ENCODE measurements at regions not wholly inside any gene's neighbourhood (a gene's known extent, or its start where the extent isn't known, plus 50 kb on each side); places are given as distances from the start of the nearest gene placed in this dataset.
"Not testable (repeated sequence)": the region's sequence is repeated elsewhere in the genome, so short reads cannot be mapped to it uniquely, and the experiment has no call there.

GRCh38 chr7:32762206-32762924 lies 129.2 kb downstream of the KBTBD2 start:
- DNase-seq, result not testable (repeated sequence)

- no peak for DNase-seq
Observed at GRCh38 chr7:32761451-32762205, 129.9 kb downstream of the KBTBD2 start.

GRCh38 chr7:32760755-32761154 lies 130.8 kb downstream of the KBTBD2 start:
- not testable (repeated sequence) for DNase-seq

- not testable (repeated sequence) for DNase-seq
Observed at GRCh38 chr7:32759859-32760258, 131.7 kb downstream of the KBTBD2 start.

GRCh38 chr7:32753872-32754271 lies 137.7 kb downstream of the KBTBD2 start:
- not testable (repeated sequence) for DNase-seq

- not testable (repeated sequence) for DNase-seq
Observed at GRCh38 chr7:32748337-32748736, 143.2 kb downstream of the KBTBD2 start.

- DNase-seq, result not testable (repeated sequence)
Observed at GRCh38 chr7:32747443-32748148, 144.0 kb downstream of the KBTBD2 start.

- not testable (repeated sequence) for DNase-seq
Observed at GRCh38 chr7:32741853-32742476, 149.6 kb downstream of the KBTBD2 start.

- peak; percentile 19 for DNase-seq
Observed at GRCh38 chr7:32739749-32740148, 151.8 kb downstream of the KBTBD2 start.

GRCh38 chr7:32738390-32738789 lies 153.2 kb downstream of the KBTBD2 start:
- not testable (repeated sequence) for DNase-seq

- not testable (repeated sequence) for DNase-seq
Observed at GRCh38 chr7:32732767-32733166, 158.8 kb downstream of the KBTBD2 start.

GRCh38 chr7:32729335-32729675 lies 162.3 kb downstream of the KBTBD2 start:
- peak; percentile 36 for DNase-seq

- DNase-seq, result peak; percentile 60
Observed at GRCh38 chr7:32728412-32729334, 162.9 kb downstream of the KBTBD2 start.

GRCh38 chr7:32727483-32728411 lies 163.8 kb downstream of the KBTBD2 start:
- peak; percentile 46 for DNase-seq

- DNase-seq, result peak; percentile 73
Observed at GRCh38 chr7:32722837-32723236, 168.7 kb downstream of the KBTBD2 start.

GRCh38 chr7:32694182-32694581 lies 197.4 kb downstream of the KBTBD2 start:
- no peak for DNase-seq

GRCh38 chr7:32691965-32692815 lies 196.9 kb downstream of the AVL9 start:
- peak; percentile 44 for DNase-seq

- not testable (repeated sequence) for DNase-seq
Observed at GRCh38 chr7:32688092-32688491, 192.8 kb downstream of the AVL9 start.

GRCh38 chr7:32681174-32681518 lies 185.9 kb downstream of the AVL9 start:
- DNase-seq, result no peak
